ENCODE measurements at regions not wholly inside any gene's neighbourhood (a gene's known extent, or its start where the extent isn't known, plus 50 kb on each side); places are given as distances from the start of the nearest gene placed in this dataset.

- no peak for DNase-seq
Observed at GRCh38 chr6:169937389-169938261, 186.2 kb downstream of the ERMARD start.

GRCh38 chr6:169936355-169936975 lies 185.0 kb downstream of the ERMARD start:
- DNase-seq = no peak

GRCh38 chr6:169935861-169936260 lies 184.4 kb downstream of the ERMARD start:
- no peak for DNase-seq

GRCh38 chr6:169935348-169935718 lies 183.9 kb downstream of the ERMARD start:
- no peak for DNase-seq

- DNase-seq = no peak
Observed at GRCh38 chr6:169934699-169935347, 183.4 kb downstream of the ERMARD start.

GRCh38 chr6:169933839-169934698 lies 182.6 kb downstream of the ERMARD start:
- DNase-seq = no peak

- DNase-seq = no peak
Observed at GRCh38 chr6:169933251-169933821, 181.9 kb downstream of the ERMARD start.

- DNase-seq = no peak
Observed at GRCh38 chr6:169932491-169932890, 181.1 kb downstream of the ERMARD start.

- DNase-seq = no peak
Observed at GRCh38 chr6:169931261-169931660, 179.8 kb downstream of the ERMARD start.

GRCh38 chr6:169930799-169931198 lies 179.4 kb downstream of the ERMARD start:
- peak; percentile 20 for DNase-seq

- no peak for DNase-seq
Observed at GRCh38 chr6:169927711-169928110, 176.3 kb downstream of the ERMARD start.

GRCh38 chr6:169926617-169927417 lies 175.4 kb downstream of the ERMARD start:
- DNase-seq = no peak

GRCh38 chr6:169923468-169924464 lies 172.3 kb downstream of the ERMARD start:
- DNase-seq = no peak

- peak; percentile 15 for DNase-seq
Observed at GRCh38 chr6:169921853-169922824, 170.7 kb downstream of the ERMARD start.

GRCh38 chr6:169921217-169921616 lies 169.8 kb downstream of the ERMARD start:
- no peak for DNase-seq

GRCh38 chr6:169920359-169921020 lies 169.1 kb downstream of the ERMARD start:
- DNase-seq = no peak

GRCh38 chr6:169918954-169919549 lies 167.6 kb downstream of the ERMARD start:
- no peak for DNase-seq

Measured in CD4-positive, alpha-beta T cell treated with Interleukin-17A for 1 hour (primary cell).